HG03460 (cell line): ENCODE measurements at regions not wholly inside any gene's neighbourhood (a gene's known extent, or its start where the extent isn't known, plus 50 kb on each side); places are given as distances from the start of the nearest gene placed in this dataset.

ENCODE experiments used
- ATAC-seq: cut with Tn5 transposase; IDR thresholded peaks from one replicate; pipeline ENCODE4 v1.9.1; 2021; ENCODE audit not compliant: unreplicated experiment

- no peak for ATAC-seq
Measured at GRCh38 chr12:116381240-116381743, 103.8 kb upstream of the MED13L start.

- no peak for ATAC-seq
Measured at GRCh38 chr12:116381744-116382685, 104.5 kb upstream of the MED13L start.

DNA sequence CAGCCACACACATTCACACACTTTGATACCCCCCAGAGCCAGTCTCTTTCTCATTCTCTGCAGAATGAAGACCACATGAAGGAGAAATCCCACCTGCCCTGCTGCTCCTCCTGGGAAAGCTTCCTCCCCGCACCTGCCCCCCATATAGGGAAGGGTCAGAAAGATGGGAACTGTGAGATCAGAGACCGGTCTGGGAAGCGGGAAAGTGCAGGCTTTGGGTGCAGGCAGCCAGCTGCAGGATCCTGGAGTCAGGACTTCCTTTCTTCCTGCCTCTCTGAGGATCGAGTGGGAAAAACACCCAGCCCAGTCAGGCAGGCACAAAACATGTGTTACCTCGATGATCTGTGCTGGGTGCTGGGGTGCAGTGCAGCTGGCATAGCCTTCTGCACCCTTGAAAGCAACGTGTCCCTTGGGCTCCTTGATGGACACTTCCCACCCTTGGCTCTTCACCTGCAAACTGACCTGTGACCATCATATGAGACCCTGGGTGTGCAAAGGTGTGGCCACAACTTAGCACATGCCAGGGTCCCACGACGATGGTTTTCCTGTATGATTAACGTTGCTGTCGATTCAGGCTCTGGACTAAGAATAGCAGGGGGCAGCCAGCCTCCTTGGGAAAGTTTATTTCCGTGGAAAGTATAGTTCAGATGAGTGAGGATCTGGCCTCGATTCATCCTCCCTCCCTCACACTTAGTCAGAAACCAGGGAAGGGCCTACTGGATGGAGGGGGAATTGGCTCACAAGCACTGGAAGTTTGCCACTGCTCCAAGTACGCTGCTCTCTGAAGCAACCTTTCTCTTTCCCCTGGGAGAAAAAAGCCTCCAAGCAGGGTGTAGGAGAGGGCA lies 105.4 kb upstream of the MED13L start:
- no peak for ATAC-seq

DNA sequence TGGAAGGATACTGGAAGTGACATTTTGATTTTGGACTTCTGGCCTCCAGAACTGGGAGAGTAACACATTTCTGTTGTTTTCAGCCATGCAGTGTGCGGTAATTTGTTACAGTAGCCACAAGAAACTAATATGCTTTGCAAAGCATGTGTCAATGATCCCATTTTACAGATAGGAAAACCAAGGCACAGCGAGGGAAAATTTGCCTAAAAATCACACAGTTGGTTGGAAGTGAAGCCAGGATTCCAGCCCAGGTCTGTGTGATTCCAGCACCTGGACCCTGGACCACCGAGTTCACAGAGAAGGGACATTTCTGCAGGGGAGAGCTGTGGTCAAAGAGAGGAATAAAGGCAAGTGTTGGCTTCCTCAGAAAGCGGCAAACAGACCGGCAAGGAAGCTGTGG lies 106.7 kb upstream of the MED13L start:
- ATAC-seq, result no peak

DNA sequence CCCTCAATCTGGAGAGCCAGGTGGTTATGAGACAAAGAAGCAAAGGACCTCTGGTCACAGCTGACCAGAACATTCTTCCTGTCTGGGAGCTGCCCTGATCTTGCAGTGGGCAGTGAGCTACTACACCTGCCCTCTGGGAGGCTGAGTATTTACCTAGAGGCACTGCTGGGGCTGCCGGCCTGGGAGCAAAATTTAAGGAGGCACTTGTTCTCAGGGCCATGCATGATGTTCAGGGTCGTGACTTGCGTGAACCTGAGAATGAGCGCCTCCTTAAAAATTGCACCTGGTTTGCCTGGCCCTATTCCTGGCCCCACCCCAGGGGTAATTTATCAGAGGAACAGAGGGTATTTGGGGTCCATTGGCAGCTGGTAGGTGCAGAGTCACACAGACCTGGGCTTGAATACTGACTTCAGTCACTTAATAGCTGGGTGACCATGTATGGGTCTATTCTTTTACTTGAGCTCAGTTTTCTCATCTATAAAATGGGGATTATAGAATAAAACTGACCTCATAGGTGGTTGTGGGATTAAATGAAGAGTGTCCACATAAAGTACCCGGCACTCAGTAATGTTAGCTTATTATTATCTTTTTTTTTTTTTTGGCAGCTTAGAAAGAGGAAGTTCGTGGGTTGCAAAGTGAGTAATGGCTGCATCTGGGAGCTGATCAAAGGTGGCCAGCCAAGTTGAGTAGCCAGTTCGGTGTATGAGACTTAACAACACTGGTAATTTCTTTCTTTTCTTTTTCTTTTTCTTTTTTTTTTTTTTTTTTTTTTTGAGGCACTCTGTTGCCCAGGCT lies 107.4 kb upstream of the MED13L start:
- ATAC-seq, result no peak

- no peak for ATAC-seq
Measured at GRCh38 chr12:116385486-116386217, 108.2 kb upstream of the MED13L start.

GRCh38 chr12:116389326-116389725 lies 111.8 kb upstream of the MED13L start:
- ATAC-seq, result no peak

- no peak for ATAC-seq
Measured at GRCh38 chr12:116389990-116390389, 112.5 kb upstream of the MED13L start.

- no peak for ATAC-seq
Measured at GRCh38 chr12:116390401-116391335, 113.2 kb upstream of the MED13L start.

- ATAC-seq, result no peak
Measured at GRCh38 chr12:116391501-116391900, 114.0 kb upstream of the MED13L start.

- ATAC-seq, result no peak
Measured at GRCh38 chr12:116392061-116392460, 114.6 kb upstream of the MED13L start.

- ATAC-seq, result no peak
Measured at GRCh38 chr12:116393255-116393654, 115.8 kb upstream of the MED13L start.

DNA sequence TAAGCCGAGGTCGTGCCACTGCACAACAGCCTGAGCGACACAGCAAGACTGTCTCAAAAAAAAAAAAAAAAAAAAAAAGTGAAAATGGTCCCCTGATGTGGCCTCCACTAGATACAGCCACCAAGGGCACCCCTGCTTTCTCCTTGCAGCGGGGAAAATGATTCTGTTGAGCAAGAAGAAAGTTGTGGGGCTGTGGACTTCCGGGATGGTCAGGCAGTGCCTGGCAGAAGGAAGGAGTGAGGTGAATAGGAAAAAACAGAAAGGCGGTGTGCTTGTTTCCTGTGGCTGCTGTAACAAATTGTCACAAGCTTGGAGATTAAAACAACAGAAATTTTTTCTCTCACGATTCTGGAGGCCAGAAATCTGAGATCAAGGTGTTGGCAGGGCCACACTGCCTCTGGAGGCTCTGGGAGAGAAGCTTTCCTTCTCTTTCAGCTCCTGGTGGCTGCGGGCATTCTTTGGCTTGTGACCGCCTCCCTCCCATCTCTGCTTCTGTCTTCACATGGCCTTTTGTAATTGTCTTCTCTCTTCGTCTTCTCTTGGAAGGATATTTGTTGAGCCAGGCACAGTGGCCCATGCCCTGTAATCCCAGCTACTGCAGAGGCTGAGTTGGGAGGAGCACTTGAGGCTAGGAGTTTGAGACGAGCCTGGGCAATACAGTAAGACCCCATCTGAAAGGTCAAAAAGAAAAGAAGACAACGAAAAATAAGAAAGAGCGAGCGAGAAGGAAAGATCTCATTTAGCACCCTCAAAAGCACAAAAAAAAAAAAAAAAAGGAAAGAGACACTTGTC lies 116.6 kb upstream of the MED13L start:
- ATAC-seq, result no peak

GRCh38 chr12:116395396-116395795 lies 117.9 kb upstream of the MED13L start:
- no peak for ATAC-seq

DNA sequence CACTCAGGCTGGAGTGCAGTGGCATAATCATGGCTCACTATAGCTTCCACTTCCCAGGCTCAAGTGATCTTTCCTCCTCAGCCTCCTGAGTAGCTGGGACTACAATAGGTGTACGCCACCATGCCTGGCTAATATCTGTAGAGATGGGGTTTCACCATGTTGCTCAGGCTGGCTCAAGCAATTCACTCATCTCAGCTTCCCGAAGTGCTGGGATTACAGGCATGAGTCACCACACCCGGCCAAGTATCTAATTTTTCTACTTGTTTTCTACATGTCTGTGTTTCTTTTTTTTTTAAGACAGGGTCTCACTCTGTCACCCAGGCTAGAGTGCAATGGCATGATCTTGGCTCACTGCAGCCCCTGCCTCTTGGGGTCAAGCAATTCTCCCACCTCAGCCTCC lies 119.7 kb upstream of the MED13L start:
- no peak for ATAC-seq

GRCh38 chr12:116398193-116398592 lies 120.7 kb upstream of the MED13L start:
- ATAC-seq, result no peak

GRCh38 chr12:116399055-116399454 lies 121.6 kb upstream of the MED13L start:
- ATAC-seq, result no peak

- no peak for ATAC-seq
Measured at GRCh38 chr12:116400636-116401372, 123.3 kb upstream of the MED13L start.
